ENCODE measurements at regions not wholly inside any gene's neighbourhood (a gene's known extent, or its start where the extent isn't known, plus 50 kb on each side); places are given as distances from the start of the nearest gene placed in this dataset.

DNA sequence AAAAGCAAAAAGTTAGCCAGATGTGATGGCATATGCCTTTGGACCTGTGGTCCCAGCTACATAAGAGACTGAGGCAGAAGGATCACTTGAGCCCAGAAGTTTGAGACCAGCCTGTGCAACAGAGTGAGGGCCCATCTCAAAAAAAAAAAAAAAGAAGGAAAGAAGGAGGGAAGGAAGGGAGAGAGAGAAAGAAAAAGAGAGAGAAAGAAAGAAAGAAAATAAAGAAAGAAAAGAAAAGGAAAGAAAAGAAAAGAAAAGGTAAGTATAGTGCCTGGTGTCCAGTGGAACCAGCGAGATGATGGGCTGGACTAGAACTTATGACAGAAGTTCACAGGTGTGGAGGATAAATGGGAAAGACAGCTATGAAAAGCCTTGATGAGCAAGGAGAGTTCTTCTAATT is 100.9 kb downstream of the QRSL1 start:
- DNase-seq (ENCODE audit: low spot score in 2 of 2) = no peak
- Histone ChIP-seq H3K27me3 (no peaks in the 10 kb centered on the region), H3K9me3 (no peaks in the 10 kb centered on the region), H3K4me3 (no peak overlapping the region), H3K4me1 (peaks cover 0 to 4% of the 10 kb centered on the region in 2 donors), H3K36me3 (no peaks in the 10 kb centered on the region), H3K27ac (no peak overlapping the region)
- intact Hi-C loops (cut with DNase I) = no loop called here
- TF ChIP-seq, protein P1, sequence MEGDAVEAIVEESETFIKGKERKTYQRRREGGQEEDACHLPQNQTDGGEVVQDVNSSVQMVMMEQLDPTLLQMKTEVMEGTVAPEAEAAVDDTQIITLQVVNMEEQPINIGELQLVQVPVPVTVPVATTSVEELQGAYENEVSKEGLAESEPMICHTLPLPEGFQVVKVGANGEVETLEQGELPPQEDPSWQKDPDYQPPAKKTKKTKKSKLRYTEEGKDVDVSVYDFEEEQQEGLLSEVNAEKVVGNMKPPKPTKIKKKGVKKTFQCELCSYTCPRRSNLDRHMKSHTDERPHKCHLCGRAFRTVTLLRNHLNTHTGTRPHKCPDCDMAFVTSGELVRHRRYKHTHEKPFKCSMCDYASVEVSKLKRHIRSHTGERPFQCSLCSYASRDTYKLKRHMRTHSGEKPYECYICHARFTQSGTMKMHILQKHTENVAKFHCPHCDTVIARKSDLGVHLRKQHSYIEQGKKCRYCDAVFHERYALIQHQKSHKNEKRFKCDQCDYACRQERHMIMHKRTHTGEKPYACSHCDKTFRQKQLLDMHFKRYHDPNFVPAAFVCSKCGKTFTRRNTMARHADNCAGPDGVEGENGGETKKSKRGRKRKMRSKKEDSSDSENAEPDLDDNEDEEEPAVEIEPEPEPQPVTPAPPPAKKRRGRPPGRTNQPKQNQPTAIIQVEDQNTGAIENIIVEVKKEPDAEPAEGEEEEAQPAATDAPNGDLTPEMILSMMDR (IDR thresholded peaks at IDR 0.05) = no peak

DNA sequence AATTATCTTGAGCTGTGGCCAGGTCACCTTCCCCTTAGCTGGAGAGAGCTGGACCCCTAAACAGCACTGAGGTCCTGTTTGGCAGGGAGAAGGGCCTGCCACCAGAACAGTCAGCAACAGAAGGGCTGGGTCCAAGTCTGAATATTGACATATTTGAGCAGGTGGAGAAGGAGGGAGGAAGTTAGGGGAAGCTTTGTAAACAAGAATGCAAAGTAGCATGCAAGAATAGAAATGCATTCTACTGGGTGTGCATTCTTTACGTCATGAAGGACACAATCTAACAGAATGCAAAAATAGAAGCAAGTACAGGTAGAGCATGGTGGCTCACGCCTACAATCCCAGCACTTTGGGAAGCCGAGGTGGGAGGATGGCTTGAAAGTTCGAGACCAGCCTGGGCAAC is 100.5 kb downstream of the QRSL1 start:
- no peak overlapping the region for H3K27ac ChIP-seq
- no peaks in the 10 kb centered on the region for H3K36me3 ChIP-seq
- no peak for DNase-seq (ENCODE audit: low spot score in 2 of 2)
- TF ChIP-seq, protein P1 (IDR thresholded peaks at IDR 0.05) = no peak
- no peaks in the 10 kb centered on the region for H3K9me3 ChIP-seq
- H3K27me3 ChIP-seq = no peaks in the 10 kb centered on the region
- H3K4me1 ChIP-seq = peaks cover 0 to 4% of the 10 kb centered on the region in 2 donors
- H3K4me3 ChIP-seq = no peak overlapping the region
- intact Hi-C loops (cut with DNase I) = no loop called here

DNA sequence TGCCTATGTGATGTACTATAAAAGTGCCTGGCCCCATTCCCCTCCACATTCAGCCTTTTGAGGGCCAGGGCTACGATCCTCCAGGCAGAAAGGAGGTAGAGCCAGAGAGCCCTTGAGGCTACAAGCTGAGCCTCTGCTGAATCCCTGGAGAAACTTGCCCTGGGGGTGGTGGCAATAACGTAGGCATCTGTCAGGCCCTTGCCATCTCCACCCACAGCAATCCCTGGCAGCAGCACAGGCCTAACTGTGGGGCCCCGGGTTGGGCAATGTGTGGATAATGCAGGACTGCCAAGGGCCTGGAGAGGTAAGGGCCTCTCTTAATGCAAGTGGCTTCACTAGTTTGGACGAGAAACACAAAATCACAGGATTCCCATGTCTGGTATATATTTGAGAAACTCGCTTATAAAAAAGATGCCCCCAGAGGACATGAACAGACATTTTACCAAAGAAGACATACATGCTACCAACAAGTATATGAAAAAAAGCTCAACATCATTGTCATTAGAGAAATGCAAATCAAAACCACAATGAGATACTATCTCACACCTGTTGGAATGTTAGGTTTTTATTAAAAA is 99.0 kb downstream of the QRSL1 start:
- Histone ChIP-seq H3K4me1 (peaks cover 0 to 4% of the 10 kb centered on the region in 2 donors), H3K4me3 (no peak overlapping the region), H3K36me3 (no peaks in the 10 kb centered on the region), H3K27me3 (no peaks in the 10 kb centered on the region), H3K27ac (no peak overlapping the region), H3K9me3 (no peaks in the 10 kb centered on the region)
- TF ChIP-seq, protein P1 (IDR thresholded peaks at IDR 0.05) = no peak
- intact Hi-C loops (cut with DNase I) = no loop called here
- DNase-seq (ENCODE audit: low spot score in 2 of 2) = no peak

DNA sequence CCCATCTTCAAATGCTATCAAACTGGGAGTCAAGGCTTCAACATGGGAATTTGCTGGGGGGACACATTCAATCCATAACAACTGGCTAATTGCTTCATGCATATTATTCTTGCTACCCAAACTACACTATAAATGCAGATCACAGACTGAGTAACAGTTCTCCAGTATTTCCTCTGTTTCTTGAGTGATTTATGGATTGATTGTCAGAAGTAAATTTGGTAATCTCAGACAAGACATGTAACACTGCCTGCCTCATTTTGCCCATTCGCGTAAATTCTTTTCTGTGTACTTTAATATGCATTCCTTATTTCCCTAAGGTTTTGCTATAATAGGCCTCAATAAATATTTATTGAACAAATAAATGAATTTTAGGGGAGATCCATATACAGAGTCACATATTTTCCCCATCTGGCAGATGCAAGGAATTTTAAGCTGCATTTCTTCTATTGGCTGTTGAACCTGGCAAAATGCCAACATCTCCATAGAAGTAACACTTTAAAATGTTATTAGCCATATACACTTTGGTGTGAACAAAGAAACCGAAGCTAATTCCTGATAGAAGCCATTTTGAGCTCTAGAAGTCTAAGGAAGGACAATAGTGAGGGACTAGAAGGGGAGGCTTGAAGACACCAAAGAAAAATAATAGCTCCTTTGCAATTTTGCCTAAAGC is 98.2 kb downstream of the QRSL1 start:
- no peaks in the 10 kb centered on the region for H3K36me3 ChIP-seq
- H3K27ac ChIP-seq = no peak overlapping the region
- H3K27me3 ChIP-seq = no peaks in the 10 kb centered on the region
- H3K9me3 ChIP-seq = no peaks in the 10 kb centered on the region
- intact Hi-C loops (cut with DNase I) = no loop called here
- DNase-seq (ENCODE audit: low spot score in 2 of 2) = no peak
- H3K4me1 ChIP-seq = peaks cover 0 to 4% of the 10 kb centered on the region in 2 donors
- TF ChIP-seq, protein P1 (IDR thresholded peaks at IDR 0.05) = no peak
- H3K4me3 ChIP-seq = no peak overlapping the region

GRCh38 chr6:106724848-106725247 is 95.5 kb downstream of the QRSL1 start:
- Histone ChIP-seq H3K9me3 (no peaks in the 10 kb centered on the region), H3K27me3 (no peaks in the 10 kb centered on the region), H3K4me3 (no peak overlapping the region), H3K27ac (no peak overlapping the region), H3K36me3 (no peaks in the 10 kb centered on the region), H3K4me1 (no peaks in the 10 kb centered on the region)
- no peak for DNase-seq (ENCODE audit: low spot score in 2 of 2)
- intact Hi-C loops (cut with DNase I) = no loop called here
- TF ChIP-seq, protein P1 (IDR thresholded peaks at IDR 0.05) = no peak

Measured in ascending aorta (tissue), 2 donors.